ENCODE measurements at regions not wholly inside any gene's neighbourhood (a gene's known extent, or its start where the extent isn't known, plus 50 kb on each side); places are given as distances from the start of the nearest gene placed in this dataset.

DNA sequence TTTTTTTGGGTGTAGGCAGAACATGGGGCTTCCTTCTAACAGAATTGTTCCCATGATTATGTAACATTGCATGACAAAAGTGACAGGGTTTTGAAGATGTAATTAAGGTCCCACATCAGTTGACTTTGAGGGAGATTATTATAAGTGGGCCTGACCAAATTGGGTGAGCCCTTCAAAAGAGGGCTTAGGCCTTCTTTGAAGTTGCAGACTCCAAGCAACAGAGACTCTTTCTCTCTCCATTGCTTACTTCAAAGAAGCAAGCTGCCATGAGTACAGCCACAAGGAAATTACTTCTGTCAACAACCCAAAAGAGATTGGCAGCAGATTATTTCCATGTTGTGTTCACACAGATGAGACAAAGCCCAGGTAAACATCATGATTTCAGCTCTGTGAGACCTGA is 348.2 kb downstream of the PDCD6IP start:
- H3K4me3 ChIP-seq (ENCODE audit: low read depth, low read length): no peak overlapping the region
- in situ Hi-C loops (cut with HindIII; ENCODE audit: low sequenced_read_pairs): no loop called here
- TF ChIP-seq, protein P1, sequence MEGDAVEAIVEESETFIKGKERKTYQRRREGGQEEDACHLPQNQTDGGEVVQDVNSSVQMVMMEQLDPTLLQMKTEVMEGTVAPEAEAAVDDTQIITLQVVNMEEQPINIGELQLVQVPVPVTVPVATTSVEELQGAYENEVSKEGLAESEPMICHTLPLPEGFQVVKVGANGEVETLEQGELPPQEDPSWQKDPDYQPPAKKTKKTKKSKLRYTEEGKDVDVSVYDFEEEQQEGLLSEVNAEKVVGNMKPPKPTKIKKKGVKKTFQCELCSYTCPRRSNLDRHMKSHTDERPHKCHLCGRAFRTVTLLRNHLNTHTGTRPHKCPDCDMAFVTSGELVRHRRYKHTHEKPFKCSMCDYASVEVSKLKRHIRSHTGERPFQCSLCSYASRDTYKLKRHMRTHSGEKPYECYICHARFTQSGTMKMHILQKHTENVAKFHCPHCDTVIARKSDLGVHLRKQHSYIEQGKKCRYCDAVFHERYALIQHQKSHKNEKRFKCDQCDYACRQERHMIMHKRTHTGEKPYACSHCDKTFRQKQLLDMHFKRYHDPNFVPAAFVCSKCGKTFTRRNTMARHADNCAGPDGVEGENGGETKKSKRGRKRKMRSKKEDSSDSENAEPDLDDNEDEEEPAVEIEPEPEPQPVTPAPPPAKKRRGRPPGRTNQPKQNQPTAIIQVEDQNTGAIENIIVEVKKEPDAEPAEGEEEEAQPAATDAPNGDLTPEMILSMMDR (IDR thresholded peaks at IDR 0.05; ENCODE audit: low read depth, low read length): no peak
- no peak for DNase-seq (ENCODE audit: low read depth, low spot score)

DNA sequence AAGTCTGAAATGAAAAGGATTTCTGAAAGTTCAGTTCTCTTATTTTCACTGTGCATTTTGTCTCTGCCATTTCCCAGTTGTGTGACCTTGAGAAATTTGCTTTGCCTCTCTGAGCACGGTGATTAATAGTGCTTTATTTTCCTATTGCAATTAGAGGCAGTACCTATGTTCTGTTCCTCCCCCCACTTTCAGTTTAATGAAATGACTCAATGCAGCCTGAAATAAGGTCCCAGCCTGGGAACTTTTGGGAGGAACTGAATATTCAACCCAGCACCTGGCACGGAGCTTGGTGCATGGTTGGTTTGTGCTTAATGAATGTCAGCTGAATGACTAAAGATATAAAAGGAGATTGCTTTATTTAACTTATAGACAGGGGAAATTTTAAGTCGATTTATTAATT is 352.6 kb downstream of the PDCD6IP start:
- no peak for DNase-seq (ENCODE audit: low read depth, low spot score)
- no peak overlapping the region for H3K4me3 ChIP-seq (ENCODE audit: low read depth, low read length)
- TF ChIP-seq, protein P1 (IDR thresholded peaks at IDR 0.05; ENCODE audit: low read depth, low read length): no peak
- in situ Hi-C loops (cut with HindIII; ENCODE audit: low sequenced_read_pairs): no loop called here

DNA sequence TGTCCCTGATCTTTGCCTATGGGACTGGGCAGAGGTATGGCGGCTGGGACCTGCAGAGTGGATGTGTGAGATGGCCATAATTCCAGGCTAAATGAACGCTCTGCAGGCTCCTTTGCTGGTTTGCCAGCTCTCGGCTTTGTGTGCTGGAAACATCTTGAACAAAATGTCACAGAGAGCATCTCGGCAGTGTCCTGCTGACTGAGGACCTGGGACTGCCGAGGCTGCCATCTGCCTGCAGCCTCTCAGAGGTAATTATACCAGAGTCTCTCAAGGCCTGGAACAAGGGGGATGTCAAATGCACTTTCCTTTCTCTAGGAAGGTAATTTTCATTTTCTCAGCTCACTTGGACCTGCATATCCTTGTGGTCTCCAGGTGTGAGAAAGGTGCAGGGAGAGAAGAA is 354.2 kb downstream of the PDCD6IP start:
- TF ChIP-seq, protein P1 (IDR thresholded peaks at IDR 0.05; ENCODE audit: low read depth, low read length): no peak
- no peak for DNase-seq (ENCODE audit: low read depth, low spot score)
- H3K4me3 ChIP-seq (ENCODE audit: low read depth, low read length): no peak overlapping the region
- in situ Hi-C loops (cut with HindIII; ENCODE audit: low sequenced_read_pairs): no loop called here

DNA sequence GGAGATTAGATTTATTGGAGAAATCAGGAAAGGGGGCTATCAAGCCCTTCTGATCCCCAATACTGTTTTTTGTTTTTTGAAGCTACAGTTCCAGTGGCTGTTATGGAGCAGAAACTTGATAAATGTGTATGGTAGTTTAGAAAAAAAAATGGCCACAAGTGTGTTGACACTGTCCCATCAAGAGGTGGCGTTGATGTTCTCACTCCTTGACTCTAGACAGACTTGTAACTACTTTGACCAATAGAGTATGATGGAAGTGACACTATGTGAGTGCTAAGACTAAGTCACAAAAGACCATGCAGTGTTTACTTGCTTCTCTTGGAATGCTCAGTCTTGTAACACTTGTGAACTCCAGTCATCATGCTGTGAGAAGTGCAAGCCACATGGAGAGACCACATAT is 356.7 kb downstream of the PDCD6IP start:
- TF ChIP-seq, protein P1 (IDR thresholded peaks at IDR 0.05; ENCODE audit: low read depth, low read length): no peak
- no peak for DNase-seq (ENCODE audit: low read depth, low spot score)
- in situ Hi-C loops (cut with HindIII; ENCODE audit: low sequenced_read_pairs): no loop called here

DNA sequence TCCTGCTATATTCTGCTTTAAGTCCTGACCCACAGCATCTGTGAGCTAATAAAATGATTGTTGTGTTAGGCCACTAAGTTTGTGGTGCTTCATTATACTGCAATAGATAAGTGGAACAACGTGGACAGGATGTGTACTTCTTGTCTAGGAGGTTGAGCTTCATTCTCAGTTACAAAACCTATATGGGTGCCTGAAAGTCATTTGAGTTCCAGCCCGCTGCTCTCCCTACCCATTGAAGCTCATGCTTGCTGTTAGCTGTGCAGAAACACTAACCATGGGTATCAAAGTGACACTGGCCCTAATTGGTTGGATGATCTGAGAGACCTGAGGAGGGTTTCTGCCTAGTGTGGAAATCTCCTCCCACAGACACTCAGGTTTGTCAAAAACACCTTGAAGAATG is 357.2 kb downstream of the PDCD6IP start:
- no peak overlapping the region for H3K4me3 ChIP-seq (ENCODE audit: low read depth, low read length)
- TF ChIP-seq, protein P1 (IDR thresholded peaks at IDR 0.05; ENCODE audit: low read depth, low read length): no peak
- DNase-seq (ENCODE audit: low read depth, low spot score): no peak
- in situ Hi-C loops (cut with HindIII; ENCODE audit: low sequenced_read_pairs): no loop called here

More for the DNA sequence above, 356.7 kb downstream of the PDCD6IP start:
- no peak overlapping the region for H3K4me3 ChIP-seq (ENCODE audit: low read depth, low read length)

DNA sequence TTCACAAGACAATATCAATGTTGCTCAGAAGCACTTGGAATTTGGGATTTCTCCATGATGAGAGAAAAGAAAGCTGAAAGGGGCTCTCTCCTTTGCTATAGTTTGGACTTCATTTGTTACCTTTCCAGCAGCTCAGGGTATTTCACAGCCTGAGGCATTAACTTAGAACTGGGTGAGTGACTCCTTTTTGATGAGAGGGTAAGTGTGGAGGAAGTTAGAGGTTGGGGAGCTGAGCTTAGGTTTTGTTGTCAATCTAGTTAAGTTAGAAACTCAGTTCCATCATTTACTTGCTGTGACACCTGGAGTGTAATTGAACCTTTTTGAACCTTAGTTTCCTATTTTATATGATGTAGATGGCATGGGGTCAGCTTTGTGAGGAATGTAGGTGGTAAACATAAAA is 359.1 kb downstream of the PDCD6IP start:
- DNase-seq (ENCODE audit: low read depth, low spot score): no peak
- in situ Hi-C loops (cut with HindIII; ENCODE audit: low sequenced_read_pairs): no loop called here
- TF ChIP-seq, protein P1 (IDR thresholded peaks at IDR 0.05; ENCODE audit: low read depth, low read length): no peak
- no peak overlapping the region for H3K4me3 ChIP-seq (ENCODE audit: low read depth, low read length)
